Stimulated activated CD8-positive, alpha-beta memory T cell treated with anti-CD3 and anti-CD28 coated beads, Interleukin-7, amount 100 ng/mL, for 1 hour (primary cell): ENCODE measurements at regions not wholly inside any gene's neighbourhood (a gene's known extent, or its start where the extent isn't known, plus 50 kb on each side); places are given as distances from the start of the nearest gene placed in this dataset.

Experiments used
- DNase-seq, 2 donors: peaks; one replicate each; pipeline ENCODE4 v3.0.0-alpha.2; 2020; ENCODE audit warnings: low read depth in 2 of 2

GRCh38 chr10:4775808-4776207, 50.2 kb upstream of the AKR1E2 start:
- no peak for DNase-seq

DNA sequence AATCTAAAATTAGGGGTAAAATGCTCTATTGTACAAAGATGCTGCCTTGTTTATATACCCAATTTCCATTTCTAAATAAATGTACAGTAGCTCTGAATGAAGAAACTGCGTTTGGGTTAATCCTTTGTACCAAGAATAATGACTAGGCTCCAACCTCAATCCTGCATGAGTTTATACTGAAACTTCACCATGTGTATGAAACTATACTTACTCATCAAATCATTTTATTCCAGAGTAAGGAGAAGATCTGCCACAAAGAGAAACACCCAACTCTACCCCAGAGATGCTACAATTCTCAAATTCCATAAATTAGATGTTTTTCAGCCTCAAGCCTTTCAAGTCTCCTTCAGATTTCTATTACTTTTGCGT, 53.8 kb upstream of the AKR1E2 start:
- DNase-seq: no peak

GRCh38 chr10:4771554-4772201, 54.3 kb upstream of the AKR1E2 start:
- no peak for DNase-seq

- DNase-seq: no peak
Observed at GRCh38 chr10:4770801-4771553, 55.0 kb upstream of the AKR1E2 start.

DNA sequence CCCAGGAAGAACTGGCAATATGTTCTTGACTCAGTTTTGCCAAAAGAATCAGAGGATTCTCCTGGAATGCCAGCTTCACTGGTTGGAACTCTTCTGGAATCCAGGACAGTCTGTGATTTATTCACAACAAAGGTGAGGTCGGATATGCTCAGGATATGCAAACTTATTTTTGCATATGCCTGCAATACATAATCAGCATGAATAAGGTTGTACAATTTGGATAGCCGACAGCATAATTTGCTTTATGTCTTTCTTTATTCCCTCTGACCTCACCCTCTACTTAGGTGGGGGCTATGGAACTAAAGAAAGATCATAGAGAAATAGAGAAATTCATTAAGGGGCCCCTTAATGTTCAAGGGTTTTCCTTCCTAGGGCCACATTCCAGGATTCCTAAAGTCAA, 57.6 kb upstream of the AKR1E2 start:
- no peak for DNase-seq

- no peak for DNase-seq
Observed at GRCh38 chr10:4767033-4767814, 58.8 kb upstream of the AKR1E2 start.

- DNase-seq: no peak
Observed at GRCh38 chr10:4766454-4766853, 59.6 kb upstream of the AKR1E2 start.

DNA sequence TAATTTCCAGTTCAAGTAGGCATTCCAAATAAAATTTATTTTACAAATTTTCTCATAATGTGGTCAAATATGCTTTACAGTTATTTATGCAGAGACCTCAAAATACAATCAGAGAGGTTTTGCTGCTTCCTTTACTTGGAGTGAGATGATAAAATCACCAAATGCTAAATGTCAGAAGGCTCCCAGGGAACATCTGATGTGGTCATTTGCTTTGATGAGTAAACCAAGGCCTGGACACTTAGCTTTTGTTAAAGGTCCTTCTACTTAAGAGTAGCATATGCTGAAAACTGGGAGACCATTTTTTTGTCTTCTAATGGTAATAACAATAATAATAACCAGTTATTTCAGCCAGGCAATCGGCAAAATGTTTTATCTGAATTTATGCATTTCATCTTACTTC, 60.6 kb upstream of the AKR1E2 start:
- DNase-seq: no peak

GRCh38 chr10:4763960-4764428, 62.0 kb upstream of the AKR1E2 start:
- DNase-seq: no peak

DNA sequence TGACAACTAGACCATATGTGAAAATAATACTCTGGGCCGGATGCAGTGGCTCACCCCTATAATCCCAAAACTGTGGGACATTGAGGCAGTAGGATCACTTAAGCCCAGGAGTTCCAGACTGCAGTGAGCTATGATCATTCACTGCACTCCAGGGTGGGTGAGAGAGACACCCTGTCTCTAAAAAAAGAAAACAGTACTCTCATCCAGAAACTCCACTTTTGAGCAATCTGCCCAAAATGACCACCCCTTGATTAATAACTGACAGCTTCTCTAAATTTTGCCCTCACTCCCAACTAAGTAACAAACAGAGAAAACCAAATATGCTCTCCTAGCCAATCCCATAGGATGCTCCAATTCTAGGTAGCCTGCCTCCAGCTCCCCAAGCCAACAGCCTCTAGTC, 62.5 kb upstream of the AKR1E2 start:
- no peak for DNase-seq

DNA sequence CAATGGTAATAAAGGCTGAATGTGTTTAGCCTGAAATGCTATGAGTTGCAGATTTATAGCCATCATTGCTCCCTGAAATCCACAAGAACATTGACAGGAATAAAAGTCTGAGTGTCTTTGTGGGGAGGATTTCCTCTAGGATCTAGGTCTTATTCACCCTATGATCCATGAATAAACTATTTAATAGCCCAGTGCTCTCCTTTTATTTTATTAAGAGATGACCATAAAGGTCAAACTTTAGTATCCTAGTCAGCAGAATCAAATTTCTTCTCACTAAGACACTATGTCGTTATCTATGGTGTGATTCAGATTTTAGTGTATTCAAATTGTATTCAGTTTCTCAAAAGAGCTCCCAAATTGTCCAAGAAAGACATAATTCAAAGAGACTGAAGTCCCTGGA, 67.8 kb upstream of the AKR1E2 start:
- no peak for DNase-seq

GRCh38 chr10:4755286-4755989, 70.6 kb upstream of the AKR1E2 start:
- DNase-seq: no peak

GRCh38 chr10:4754143-4754542, 71.9 kb upstream of the AKR1E2 start:
- no peak for DNase-seq

GRCh38 chr10:4751211-4751610, 74.8 kb upstream of the AKR1E2 start:
- no peak for DNase-seq

GRCh38 chr10:4749271-4749574, 76.8 kb upstream of the AKR1E2 start:
- DNase-seq: no peak

- DNase-seq: no peak
Observed at GRCh38 chr10:4748491-4749270, 77.3 kb upstream of the AKR1E2 start.

DNA sequence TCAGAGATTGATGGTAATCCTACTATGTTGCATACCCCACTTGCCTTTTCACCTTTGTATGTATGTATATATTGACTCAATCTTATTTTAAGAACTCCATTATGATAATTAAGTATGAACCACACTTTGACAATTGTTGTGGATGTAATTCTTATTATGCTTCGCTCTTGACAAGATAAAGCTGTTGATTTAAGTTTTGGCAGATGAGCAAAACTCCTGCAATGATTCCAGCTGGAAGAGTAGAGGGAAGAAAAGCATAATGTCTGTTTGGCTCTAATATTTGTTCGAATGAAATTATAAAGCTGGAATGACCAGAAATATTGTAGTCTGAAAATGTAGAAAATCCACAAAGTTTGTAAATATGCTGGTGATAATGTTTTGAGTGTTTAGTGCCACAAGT, 83.8 kb upstream of the AKR1E2 start:
- DNase-seq: no peak

- DNase-seq: no peak
Observed at GRCh38 chr10:4740471-4740870, 85.5 kb upstream of the AKR1E2 start.

GRCh38 chr10:4736608-4737007, 89.4 kb upstream of the AKR1E2 start:
- DNase-seq: no peak

- DNase-seq: no peak
Observed at GRCh38 chr10:4736183-4736582, 89.8 kb upstream of the AKR1E2 start.

DNA sequence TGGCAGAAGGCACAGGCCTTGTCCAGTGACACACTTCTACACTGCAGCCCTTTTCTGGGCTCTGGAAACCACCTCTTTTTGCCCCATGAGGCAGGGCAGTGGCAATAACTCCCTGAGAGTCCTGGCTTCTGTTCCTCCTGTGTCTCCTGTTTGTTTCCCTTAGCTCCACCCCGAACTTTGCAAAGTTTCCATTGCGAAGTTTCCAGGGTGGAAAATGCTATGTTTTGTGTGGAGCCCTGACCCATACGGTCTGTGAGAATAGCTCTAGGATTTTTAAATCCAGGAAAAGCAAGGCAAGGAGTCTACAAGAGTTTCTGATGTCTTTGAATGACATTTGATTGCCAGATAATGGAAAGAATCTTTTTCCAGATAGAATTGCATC, 92.2 kb upstream of the AKR1E2 start:
- no peak for DNase-seq
